Heart right ventricle (tissue), 16 donors: ENCODE measurements at regions not wholly inside any gene's neighbourhood (a gene's known extent, or its start where the extent isn't known, plus 50 kb on each side); places are given as distances from the start of the nearest gene placed in this dataset.

Experiments
- ATAC-seq, 8 donors: fragments of 200-7000 bp; cut with Tn5 transposase; one replicate each; pipeline ENCODE4 v1.9.1; 2020; ENCODE audit warnings: mild to moderate bottlenecking in 8 of 8, moderate library complexity in 8 of 8, moderate number of reproducible peaks in 1 of 8
- DNase-seq, 2 donors: peaks; one replicate each; pipeline ENCODE4 v3.0.0-alpha.2; 2020
- H3K27ac ChIP-seq, 10 donors: fragments of 200-600 bp; sonication (generic) in 2 of 10; one replicate each; pipeline versions ENCODE4 v1.5.0 to v1.8.0; 2020 to 2022; ENCODE audit warnings: mild to moderate bottlenecking in 3 of 10
- H3K27me3 ChIP-seq, 7 donors: fragments of 200-600 bp; one replicate each; pipeline ENCODE4 v1.8.0; 2021 to 2022; ENCODE audit warnings: mild to moderate bottlenecking in 2 of 7
- H3K36me3 ChIP-seq, 9 donors: fragments of 200-600 bp; sonication (generic) in 1 of 9; one replicate each; pipeline versions ENCODE4 v1.5.0 to v1.8.0; 2020 to 2022; ENCODE audit warnings: mild to moderate bottlenecking in 2 of 9
- H3K4me1 ChIP-seq, 9 donors: fragments of 200-600 bp; sonication (generic) in 1 of 9; one replicate each; pipeline versions ENCODE4 v1.5.0 to v1.8.0; 2020 to 2022; ENCODE audit warnings: mild to moderate bottlenecking in 4 of 9
- H3K4me3 ChIP-seq, 10 donors: fragments of 200-600 bp; sonication (generic) in 2 of 10; one replicate each; pipeline versions ENCODE4 v1.5.0 to v1.8.0; 2020 to 2022; ENCODE audit warnings: mild to moderate bottlenecking in 7 of 10, moderate library complexity in 2 of 10
- H3K9me3 ChIP-seq, 11 donors: fragments of 200-600 bp in 10 of 11; sonication (generic) in 2 of 11; one replicate each; pipeline versions ENCODE4 v1.5.0 to v1.8.0; 2013 to 2022; ENCODE audit warnings: mild to moderate bottlenecking in 2 of 11, control low read depth in 1 of 11, moderate library complexity in 1 of 11
- WGBS, 2 donors: extraction: QIAGEN DNeasy Blood & Tissue Kit; methylation state at CpG; one replicate each; pipeline ENCODE4 v1.1.7; 2013; ENCODE audit warnings: inconsistent platforms in 1 of 2; 5-methylcytosine and 5-hydroxymethylcytosine counted together
- intact Hi-C, 10 donors: fragments of 100-400 bp; cut with DNase I; formaldehyde crosslinking; loops; one replicate each; pipeline versions ENCODE4 v1.11.1 to v1.14.2; 2022
- TF ChIP-seq, protein P1 (sequence below), 9 donors: fragments of 200-600 bp; sonication (generic) in 2 of 9; IDR thresholded peaks; one replicate each; pipeline versions ENCODE4 v1.5.0 to v1.8.0; 2021 to 2022; ENCODE audit warnings: antibody characterized with exemption in 9 of 9, mild to moderate bottlenecking in 5 of 9, moderate library complexity in 1 of 9
- donor health status: Arrhythmogenic right ventricular cardiomyopathy.
- donor health status: ischemic (EF 13 %, LVEDD 7.1; RV severe dilation, severe dysfunction).
- donor health status: healthy with polysubstance abuse.
- donor health status: DM: no; HTN: yes; CAD: no.
- donor health status: DM: no; HTN: no; CAD: no.
- donor health status: ischemic (EF 25% LVEDD 6.9; RV normal size, moderate dysfunction).
- donor health status: ischemic (EF 25% LVEDD 5.7; RV mildly dilated, moderate dysfunction).
- donor health status: healthy.
- donor health status: DM: yes; HTN: yes; CAD: no.
- donor health status: Ischemic cardiomyopathy.
- donor health status: ischemic (EF 35%, LVEDD 5.7; RV mildly dilated, moderate dysfunction).
- donor health status: nonischemic (EF 11% LVEDD 7.7; RV severe dilation, severe dysfunction).
- donor health status: DM: yes; HTN: yes; CAD: no.
- donor health status: PGD.
- donor health status: ischemic (EF 29% LVEDD 5.4; RV normal size, mild dysfunction).
- donor health status: nonischemic (EF 23%, LVEDD 6.1; RV moderate dilation, normal function).

DNA sequence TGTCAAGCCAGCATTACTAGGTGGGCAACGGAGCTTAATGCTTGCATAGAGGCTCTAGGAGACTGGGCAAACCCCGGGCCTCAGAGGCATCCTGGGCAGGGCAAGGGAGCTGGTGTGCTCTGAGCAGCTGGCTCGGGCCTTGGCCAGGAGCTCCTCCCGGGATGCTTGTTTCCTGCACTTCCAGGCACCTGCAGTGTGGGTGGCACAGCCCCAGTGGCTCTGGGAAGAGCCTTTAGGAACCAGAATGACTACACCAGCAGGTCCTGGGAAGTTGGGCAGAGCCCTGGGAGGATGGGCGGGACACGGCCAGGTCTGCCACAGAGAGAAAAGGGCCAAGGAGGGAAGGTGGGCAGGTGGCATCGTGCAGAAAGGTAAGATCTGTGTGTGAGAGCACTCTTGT is 80.4 kb upstream of the CD93 start:
- H3K4me3 ChIP-seq, result no peak overlapping the region
- intact Hi-C loops, result loop anchor here in 2 of 10 donors (10.0 kb wide), 2 partner anchors 178 to 188 kb away; partner anchors contain the start of gene NXT1 (in 1 of the 2)
- 90 to 96% methylated on average over 7 of the region's 7 CpGs for WGBS, 2 donors
- no peaks in the 10 kb centered on the region for H3K9me3 ChIP-seq
- H3K4me1 ChIP-seq, result peaks cover 5 to 34% (median 22%) of the 10 kb centered on the region in 9 donors
- no peak for ATAC-seq
- no peaks in the 10 kb centered on the region for H3K36me3 ChIP-seq
- DNase-seq, result no peak
- no peak overlapping the region for H3K27ac ChIP-seq
- TF ChIP-seq, protein P1, sequence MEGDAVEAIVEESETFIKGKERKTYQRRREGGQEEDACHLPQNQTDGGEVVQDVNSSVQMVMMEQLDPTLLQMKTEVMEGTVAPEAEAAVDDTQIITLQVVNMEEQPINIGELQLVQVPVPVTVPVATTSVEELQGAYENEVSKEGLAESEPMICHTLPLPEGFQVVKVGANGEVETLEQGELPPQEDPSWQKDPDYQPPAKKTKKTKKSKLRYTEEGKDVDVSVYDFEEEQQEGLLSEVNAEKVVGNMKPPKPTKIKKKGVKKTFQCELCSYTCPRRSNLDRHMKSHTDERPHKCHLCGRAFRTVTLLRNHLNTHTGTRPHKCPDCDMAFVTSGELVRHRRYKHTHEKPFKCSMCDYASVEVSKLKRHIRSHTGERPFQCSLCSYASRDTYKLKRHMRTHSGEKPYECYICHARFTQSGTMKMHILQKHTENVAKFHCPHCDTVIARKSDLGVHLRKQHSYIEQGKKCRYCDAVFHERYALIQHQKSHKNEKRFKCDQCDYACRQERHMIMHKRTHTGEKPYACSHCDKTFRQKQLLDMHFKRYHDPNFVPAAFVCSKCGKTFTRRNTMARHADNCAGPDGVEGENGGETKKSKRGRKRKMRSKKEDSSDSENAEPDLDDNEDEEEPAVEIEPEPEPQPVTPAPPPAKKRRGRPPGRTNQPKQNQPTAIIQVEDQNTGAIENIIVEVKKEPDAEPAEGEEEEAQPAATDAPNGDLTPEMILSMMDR (IDR thresholded peaks at IDR 0.05), result no peak
- no peaks in the 10 kb centered on the region for H3K27me3 ChIP-seq

DNA sequence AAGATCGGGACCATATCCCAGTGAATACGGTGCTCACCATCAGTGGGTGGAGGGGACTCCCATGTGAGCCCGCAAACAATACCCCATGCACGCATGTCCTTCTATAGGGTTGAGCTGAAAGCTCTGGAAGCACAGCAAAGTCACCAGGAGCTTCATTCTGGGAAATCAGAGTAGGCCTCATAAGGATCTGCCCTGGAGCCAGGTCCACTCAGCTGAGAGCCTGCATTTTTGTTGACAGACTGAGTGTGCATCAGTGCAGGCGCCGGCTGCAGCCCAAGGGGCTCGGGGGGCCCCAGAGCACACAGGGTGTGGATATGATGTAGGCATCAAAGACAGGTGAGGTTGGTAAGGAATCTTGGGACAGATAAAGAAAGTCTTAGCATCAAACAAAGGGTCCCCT is 79.8 kb upstream of the CD93 start:
- TF ChIP-seq, protein P1 (IDR thresholded peaks at IDR 0.05), result no peak
- intact Hi-C loops, result loop anchor here in 2 of 10 donors (10.0 kb wide), 2 partner anchors 179 to 189 kb away; partner anchors contain the start of gene NXT1 (in 1 of the 2)
- H3K4me1 ChIP-seq, result peaks cover 6 to 40% (median 27%) of the 10 kb centered on the region in 9 donors
- no peaks in the 10 kb centered on the region for H3K27me3 ChIP-seq
- H3K27ac ChIP-seq, result no peak overlapping the region
- DNase-seq (no peak), ATAC-seq (no peak)
- 95 to 96% methylated on average over 7 of the region's 7 CpGs for WGBS, 2 donors
- no peaks in the 10 kb centered on the region for H3K9me3 ChIP-seq
- no peak overlapping the region for H3K4me3 ChIP-seq
- H3K36me3 ChIP-seq, result no peaks in the 10 kb centered on the region

DNA sequence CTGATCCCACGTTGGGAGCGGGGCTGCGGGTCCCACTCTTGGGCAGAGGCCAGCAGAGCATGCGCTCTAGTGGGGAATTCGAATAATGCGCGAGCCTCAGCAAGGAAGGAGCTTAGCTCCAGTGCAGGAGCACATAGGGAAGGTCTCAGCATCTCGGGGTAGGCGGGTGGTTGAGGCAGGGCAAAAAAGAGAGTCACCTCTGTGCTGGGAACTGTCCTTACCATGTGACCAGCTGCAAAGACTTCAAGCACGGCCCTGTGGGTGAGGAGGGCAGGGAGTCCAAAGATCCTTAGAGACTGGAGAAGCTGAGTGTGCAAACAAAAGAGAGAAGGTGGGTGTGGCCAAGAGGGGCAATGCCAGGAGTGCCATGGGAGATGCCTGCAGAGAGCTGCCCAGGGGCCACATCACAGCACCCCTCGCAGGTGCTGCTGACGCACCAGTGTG is 79.2 kb upstream of the CD93 start:
- H3K27ac ChIP-seq, result no peak overlapping the region
- DNase-seq (no peak), ATAC-seq (no peak)
- H3K36me3 ChIP-seq, result no peaks in the 10 kb centered on the region
- no peaks in the 10 kb centered on the region for H3K27me3 ChIP-seq
- intact Hi-C loops, result loop anchor here in 2 of 10 donors (10.0 kb wide), 2 partner anchors 179 to 189 kb away; partner anchors contain the start of gene NXT1 (in 1 of the 2)
- TF ChIP-seq, protein P1 (IDR thresholded peaks at IDR 0.05), result no peak
- no peaks in the 10 kb centered on the region for H3K9me3 ChIP-seq
- 64 to 75% methylated on average over 12 of the region's 12 CpGs for WGBS, 2 donors
- H3K4me1 ChIP-seq, result peaks cover 8 to 47% (median 32%) of the 10 kb centered on the region in 9 donors
- no peak overlapping the region for H3K4me3 ChIP-seq

DNA sequence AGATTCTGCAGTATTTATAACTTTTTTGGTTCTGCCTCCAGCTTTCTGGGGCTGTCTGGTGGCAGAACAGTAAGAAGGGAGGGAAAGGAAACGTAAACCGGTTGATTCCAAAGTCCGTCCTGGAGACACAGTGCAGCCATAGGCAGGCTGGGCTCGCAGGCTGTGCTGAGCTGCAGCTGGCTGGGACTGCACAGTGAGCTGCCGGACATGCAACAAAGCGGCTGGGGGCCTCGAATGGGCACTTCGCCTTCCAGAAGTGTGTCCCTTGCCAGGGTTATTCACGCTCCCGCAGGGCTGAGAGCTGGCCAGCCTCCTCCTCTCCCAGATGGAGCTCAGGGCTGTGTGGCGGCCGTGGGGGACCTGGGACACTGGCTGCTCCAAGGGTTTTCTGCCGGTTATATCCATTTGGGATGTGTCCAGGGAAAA is 78.1 kb upstream of the CD93 start:
- DNase-seq, result no peak
- Histone ChIP-seq H3K27ac (peak overlapping the region in 1 of 10 donors; percentile 44), H3K36me3 (no peaks in the 10 kb centered on the region), H3K4me1 (peaks cover 8 to 58% (median 42%) of the 10 kb centered on the region in 9 donors), H3K4me3 (no peak overlapping the region), H3K27me3 (no peaks in the 10 kb centered on the region), H3K9me3 (no peaks in the 10 kb centered on the region)
- ATAC-seq, result peak in 4 of 8 donors; percentile 17 to 35 (median 28)
- intact Hi-C loops, result loop anchor here in 3 of 10 donors (1.0 to 10.0 kb wide), 4 partner anchors 9 to 191 kb away; partner anchors contain the start of gene NXT1 (in 1 of the 3)
- TF ChIP-seq, protein P1 (IDR thresholded peaks at IDR 0.05), result no peak
- 59 to 75% methylated on average over 13 of the region's 13 CpGs for WGBS, 2 donors
